CD14-positive monocyte (primary cell): ENCODE measurements at regions not wholly inside any gene's neighbourhood (a gene's known extent, or its start where the extent isn't known, plus 50 kb on each side); places are given as distances from the start of the nearest gene placed in this dataset.
"Not testable (repeated sequence)": the region's sequence is repeated elsewhere in the genome, so short reads cannot be mapped to it uniquely, and the experiment has no call there.

Experiments used
- DNase-seq, 3 donors: peaks; one replicate each; pipeline ENCODE4 v3.0.0-alpha.2; 2011 to 2022
- H2AFZ ChIP-seq: 2 replicates; pipeline ENCODE4 v1.6.0; 2012; ENCODE audit warnings: mild to moderate bottlenecking, low read depth, low read length, inconsistent platforms; ENCODE audit not compliant: insufficient read depth, poor library complexity, severe bottlenecking
- H3K27ac ChIP-seq, 2 donors: 1 replicate in 1 of 2; 2 replicates in 1 of 2; pipeline ENCODE4 v1.5.1; 2012 to 2013; ENCODE audit warnings: low read length in 2 of 2, control low read depth in 1 of 2, inconsistent platforms in 1 of 2, low read depth in 1 of 2, mild to moderate bottlenecking in 1 of 2
- H3K27me3 ChIP-seq, 2 donors: one replicate each; pipeline versions ENCODE4 v1.6.0 to v1.6.1; 2011 to 2013; ENCODE audit warnings: low read length in 2 of 2; ENCODE audit not compliant: control insufficient read depth in 2 of 2, insufficient read depth in 2 of 2
- H3K36me3 ChIP-seq, 2 donors: replicated peaks in 1 of 2; 1 replicate in 1 of 2; 2 replicates in 1 of 2; pipeline versions ENCODE4 v1.5.1 to v1.6.1; 2012 to 2013; ENCODE audit warnings: low read length in 2 of 2, control low read depth in 1 of 2, inconsistent platforms in 1 of 2, mild to moderate bottlenecking in 1 of 2; ENCODE audit not compliant: insufficient read depth in 2 of 2, control insufficient read depth in 1 of 2
- H3K4me1 ChIP-seq, 2 donors: 1 replicate in 1 of 2; 2 replicates in 1 of 2; pipeline versions ENCODE4 v1.5.1 to v1.6.1; 2012 to 2013; ENCODE audit warnings: low read length in 2 of 2, control low read depth in 1 of 2, inconsistent platforms in 1 of 2, mild to moderate bottlenecking in 1 of 2, moderate library complexity in 1 of 2; ENCODE audit not compliant: insufficient read depth in 2 of 2, control insufficient read depth in 1 of 2
- H3K4me2 ChIP-seq: replicated peaks from 2 replicates; pipeline ENCODE3; 2012; ENCODE audit warnings: low read length, moderate library complexity, mild to moderate bottlenecking; ENCODE audit not compliant: poor library complexity, severe bottlenecking; ENCODE audit errors: extremely low read depth
- H3K4me3 ChIP-seq, 3 experiments: fragments of 200-600 bp in 1 of 3; sonication (generic) in 1 of 3; replicated peaks in 1 of 3; 1 replicate in 2 of 3; 2 replicates in 1 of 3; pipeline ENCODE4 v1.5.1; 2011 to 2013; ENCODE audit warnings: low read length in 3 of 3, mild to moderate bottlenecking in 3 of 3, control low read depth in 2 of 3, low read depth in 2 of 3, inconsistent platforms in 1 of 3, moderate library complexity in 1 of 3
- H3K79me2 ChIP-seq: 2 replicates; pipeline ENCODE4 v1.6.0; 2012; ENCODE audit warnings: mild to moderate bottlenecking, control low read depth, inconsistent platforms, low read length, moderate library complexity; ENCODE audit not compliant: insufficient read depth
- H3K9ac ChIP-seq: 2 replicates; pipeline ENCODE4 v1.6.0; 2017; ENCODE audit warnings: low read length, mild to moderate bottlenecking; ENCODE audit not compliant: insufficient read depth, poor library complexity, severe bottlenecking
- H3K9me3 ChIP-seq, 2 donors: replicated peaks in 1 of 2; 1 replicate in 1 of 2; 2 replicates in 1 of 2; pipeline versions ENCODE4 v1.5.1 to v1.6.1; 2012 to 2013; ENCODE audit warnings: low read length in 2 of 2, control low read depth in 1 of 2; ENCODE audit not compliant: control insufficient read depth in 1 of 2, insufficient read depth in 1 of 2
- H4K20me1 ChIP-seq: 2 replicates; pipeline ENCODE4 v1.6.0; 2012; ENCODE audit warnings: mild to moderate bottlenecking, low read length, control low read depth, moderate library complexity; ENCODE audit not compliant: insufficient read depth
- H3K27ac Mint-ChIP-seq, 7 donors: one replicate each; pipeline ENCODE4 v1.8.0; 2020; ENCODE audit warnings: mild to moderate bottlenecking in 7 of 7, mixed read lengths in 7 of 7, moderate library complexity in 6 of 7, inconsistent platforms in 2 of 7
- H3K27me3 Mint-ChIP-seq, 3 donors: one replicate each; pipeline ENCODE4 v1.8.0; 2021 to 2022; ENCODE audit warnings: low read depth in 3 of 3, mild to moderate bottlenecking in 3 of 3, mixed read lengths in 3 of 3, moderate library complexity in 3 of 3, inconsistent platforms in 1 of 3
- H3K36me3 Mint-ChIP-seq, 2 donors: one replicate each; pipeline ENCODE4 v1.8.0; 2020; ENCODE audit warnings: mixed read lengths in 2 of 2, inconsistent platforms in 1 of 2, mild to moderate bottlenecking in 1 of 2
- H3K4me1 Mint-ChIP-seq: one replicate; pipeline ENCODE4 v1.8.0; 2020; ENCODE audit warnings: mild to moderate bottlenecking, mixed read lengths
- H3K4me3 Mint-ChIP-seq, 2 donors: one replicate each; pipeline ENCODE4 v1.8.0; 2020; ENCODE audit warnings: mild to moderate bottlenecking in 2 of 2, mixed read lengths in 2 of 2, moderate library complexity in 1 of 2
- H3K9me3 Mint-ChIP-seq, 7 donors: one replicate each; pipeline ENCODE4 v1.8.0; 2020 to 2022; ENCODE audit warnings: mixed read lengths in 7 of 7, mild to moderate bottlenecking in 6 of 7, moderate library complexity in 6 of 7, inconsistent platforms in 2 of 7
- WGBS: methylation state at CpG from one replicate; pipeline ENCODE4 v1.1.5; 2013; ENCODE audit warnings: missing lambda C conversion rate; ENCODE audit not compliant: insufficient coverage; 5-methylcytosine and 5-hydroxymethylcytosine counted together
- intact Hi-C, 2 donors: fragments of 100-400 bp; cut with micrococcal nuclease; formaldehyde crosslinking; loops; one replicate each; pipeline versions ENCODE4 v1.15.0 to v1.15.1; 2023
- TF ChIP-seq, protein P1 (sequence below): fragments of 200-600 bp; IDR thresholded peaks from one replicate; pipeline ENCODE4 v1.8.0; 2022; ENCODE audit warnings: antibody characterized with exemption, mild to moderate bottlenecking

- Histone ChIP-seq H3K36me3 (no peaks in the 10 kb centered on the region), H2AFZ (no peak overlapping the region), H3K4me1 (no peaks in the 10 kb centered on the region), H3K9me3 (peaks cover 0 to 5% of the 10 kb centered on the region in 2 donors), H3K27ac (no peak overlapping the region), H3K79me2 (no peaks in the 10 kb centered on the region), H4K20me1 (no peaks in the 10 kb centered on the region), H3K4me2 (no peak overlapping the region), H3K9ac (no peak overlapping the region), H3K4me3 (no peak overlapping the region), H3K27me3 (no peaks in the 10 kb centered on the region)
- H3K36me3 Mint-ChIP-seq: no peaks in the 10 kb centered on the region
- TF ChIP-seq, protein P1, sequence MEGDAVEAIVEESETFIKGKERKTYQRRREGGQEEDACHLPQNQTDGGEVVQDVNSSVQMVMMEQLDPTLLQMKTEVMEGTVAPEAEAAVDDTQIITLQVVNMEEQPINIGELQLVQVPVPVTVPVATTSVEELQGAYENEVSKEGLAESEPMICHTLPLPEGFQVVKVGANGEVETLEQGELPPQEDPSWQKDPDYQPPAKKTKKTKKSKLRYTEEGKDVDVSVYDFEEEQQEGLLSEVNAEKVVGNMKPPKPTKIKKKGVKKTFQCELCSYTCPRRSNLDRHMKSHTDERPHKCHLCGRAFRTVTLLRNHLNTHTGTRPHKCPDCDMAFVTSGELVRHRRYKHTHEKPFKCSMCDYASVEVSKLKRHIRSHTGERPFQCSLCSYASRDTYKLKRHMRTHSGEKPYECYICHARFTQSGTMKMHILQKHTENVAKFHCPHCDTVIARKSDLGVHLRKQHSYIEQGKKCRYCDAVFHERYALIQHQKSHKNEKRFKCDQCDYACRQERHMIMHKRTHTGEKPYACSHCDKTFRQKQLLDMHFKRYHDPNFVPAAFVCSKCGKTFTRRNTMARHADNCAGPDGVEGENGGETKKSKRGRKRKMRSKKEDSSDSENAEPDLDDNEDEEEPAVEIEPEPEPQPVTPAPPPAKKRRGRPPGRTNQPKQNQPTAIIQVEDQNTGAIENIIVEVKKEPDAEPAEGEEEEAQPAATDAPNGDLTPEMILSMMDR: no peak
- intact Hi-C loops: no loop called here
- H3K4me1 Mint-ChIP-seq: no peaks in the 10 kb centered on the region
- peaks cover 0 to 4% (median 2%) of the 10 kb centered on the region in 3 donors for H3K27me3 Mint-ChIP-seq
- H3K27ac Mint-ChIP-seq: no peak overlapping the region
- WGBS: 100% methylated on average over 1 of the region's 2 CpGs
- no peak overlapping the region for H3K4me3 Mint-ChIP-seq
- DNase-seq: no peak
- H3K9me3 Mint-ChIP-seq: peaks cover 0 to 12% (median 3%) of the 10 kb centered on the region in 7 donors
Measured at GRCh38 chr9:42396318-42396717, 212.9 kb downstream of the SPATA31A6 start.

- peaks cover 0 to 12% (median 3%) of the 10 kb centered on the region in 7 donors for H3K9me3 Mint-ChIP-seq
- H3K27me3 Mint-ChIP-seq, H3K79me2 ChIP-seq, H4K20me1 ChIP-seq, DNase-seq, H2AFZ ChIP-seq, H3K27ac ChIP-seq, H3K4me3 ChIP-seq, H3K4me1 ChIP-seq, H3K4me1 Mint-ChIP-seq, H3K4me2 ChIP-seq, H3K4me3 Mint-ChIP-seq, H3K27ac Mint-ChIP-seq, H3K9ac ChIP-seq, intact Hi-C loops, H3K27me3 ChIP-seq, H3K36me3 ChIP-seq, H3K9me3 ChIP-seq, H3K36me3 Mint-ChIP-seq: not testable (repeated sequence)
- WGBS: 70% methylated on average over 2 of the region's 7 CpGs
Measured at GRCh38 chr9:42397336-42397735, 213.9 kb downstream of the SPATA31A6 start.

DNA sequence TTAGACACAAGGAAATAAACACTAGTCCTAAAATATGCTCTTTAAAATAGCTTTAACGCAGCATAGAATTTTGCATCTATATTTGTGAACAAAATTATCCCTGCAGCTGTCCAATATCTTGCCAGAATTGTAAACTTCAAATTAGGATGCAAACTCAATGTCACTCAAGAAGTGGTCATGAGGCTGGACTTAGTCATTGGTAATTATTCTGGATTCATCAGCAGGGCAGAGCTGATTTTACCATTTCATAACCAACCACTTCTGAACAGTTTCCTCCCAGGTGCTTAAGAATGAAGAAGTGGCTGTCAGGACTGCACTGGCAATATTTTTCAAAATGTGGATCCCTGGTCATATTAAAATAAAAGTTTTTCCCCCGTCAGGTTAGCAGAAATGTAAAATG lies 219.5 kb downstream of the SPATA31A6 start:
- H3K4me2 ChIP-seq, H3K36me3 Mint-ChIP-seq, H3K4me3 Mint-ChIP-seq, H3K9me3 Mint-ChIP-seq, H4K20me1 ChIP-seq, H3K27ac Mint-ChIP-seq, H3K4me1 ChIP-seq, H3K9me3 ChIP-seq, H3K36me3 ChIP-seq, H3K27ac ChIP-seq, H3K79me2 ChIP-seq, H3K4me1 Mint-ChIP-seq, H3K27me3 ChIP-seq, H2AFZ ChIP-seq, H3K27me3 Mint-ChIP-seq, intact Hi-C loops, H3K4me3 ChIP-seq, DNase-seq, H3K9ac ChIP-seq: not testable (repeated sequence)
- no CpG with 5 or more reads among the region's 2 CpGs for WGBS

DNA sequence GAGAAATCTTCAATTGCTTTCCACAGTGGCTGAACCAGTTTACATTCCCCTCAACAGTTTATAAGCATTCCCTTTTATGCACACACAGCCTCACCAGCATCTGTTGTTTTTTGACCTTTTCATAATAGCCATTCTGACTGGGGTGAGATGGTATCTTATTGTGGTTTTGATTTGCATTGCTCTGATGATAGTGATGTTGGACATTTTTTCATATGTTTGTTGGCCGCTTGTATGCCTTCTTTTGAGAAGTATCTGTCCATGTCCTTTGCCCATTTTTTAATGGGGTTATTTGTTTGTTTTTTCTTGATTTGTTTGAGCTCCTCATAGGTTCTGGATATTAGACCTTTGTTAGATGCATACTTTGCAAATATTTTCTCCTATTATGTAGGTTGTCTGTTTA lies 226.1 kb downstream of the SPATA31A6 start:
- intact Hi-C loops, H3K4me2 ChIP-seq, H3K9me3 Mint-ChIP-seq, H3K79me2 ChIP-seq, DNase-seq, H3K36me3 ChIP-seq, H3K9ac ChIP-seq, H3K4me1 ChIP-seq, H3K36me3 Mint-ChIP-seq, H3K27me3 Mint-ChIP-seq, H3K27me3 ChIP-seq, H3K4me1 Mint-ChIP-seq, H3K27ac Mint-ChIP-seq, H3K9me3 ChIP-seq, H2AFZ ChIP-seq, H4K20me1 ChIP-seq, H3K4me3 Mint-ChIP-seq, H3K27ac ChIP-seq, H3K4me3 ChIP-seq: not testable (repeated sequence)
- no CpG with 5 or more reads among the region's 1 CpG for WGBS
